ENCODE measurements at regions not wholly inside any gene's neighbourhood (a gene's known extent, or its start where the extent isn't known, plus 50 kb on each side); places are given as distances from the start of the nearest gene placed in this dataset.

DNA sequence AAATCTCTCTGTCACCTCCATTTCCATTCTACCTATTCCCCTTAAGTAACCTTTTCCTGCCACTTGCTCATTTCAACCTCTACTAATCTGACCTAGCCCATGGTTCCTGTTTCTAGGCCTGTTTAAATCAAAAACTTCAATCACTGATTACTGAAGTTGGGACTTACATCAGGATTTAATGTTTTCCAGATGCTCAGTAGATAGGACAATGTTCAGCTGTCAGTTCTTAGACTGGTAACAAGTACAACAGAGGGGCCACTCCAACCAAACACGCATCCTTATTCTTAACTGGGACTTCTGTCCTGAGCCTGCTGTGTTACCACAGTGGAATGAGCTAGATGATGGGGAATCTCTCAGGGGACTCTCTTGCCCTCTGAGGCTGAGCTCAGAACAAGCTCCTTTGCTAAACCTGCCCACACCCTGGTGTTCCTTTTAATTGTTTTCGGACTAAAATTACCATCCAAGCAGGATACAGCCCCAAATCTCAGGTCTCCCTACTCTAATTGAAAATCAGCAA is 974.6 kb downstream of the TTLL7 start:
- DNase-seq: no peak
- TF ChIP-seq POLR2A (IDR thresholded peaks at IDR 0.05) (no peak), EP300 (IDR thresholded peaks at IDR 0.05) (no peak), POLR2AphosphoS5 (IDR thresholded peaks at IDR 0.05) (no peak)
- TF ChIP-seq, protein P1, sequence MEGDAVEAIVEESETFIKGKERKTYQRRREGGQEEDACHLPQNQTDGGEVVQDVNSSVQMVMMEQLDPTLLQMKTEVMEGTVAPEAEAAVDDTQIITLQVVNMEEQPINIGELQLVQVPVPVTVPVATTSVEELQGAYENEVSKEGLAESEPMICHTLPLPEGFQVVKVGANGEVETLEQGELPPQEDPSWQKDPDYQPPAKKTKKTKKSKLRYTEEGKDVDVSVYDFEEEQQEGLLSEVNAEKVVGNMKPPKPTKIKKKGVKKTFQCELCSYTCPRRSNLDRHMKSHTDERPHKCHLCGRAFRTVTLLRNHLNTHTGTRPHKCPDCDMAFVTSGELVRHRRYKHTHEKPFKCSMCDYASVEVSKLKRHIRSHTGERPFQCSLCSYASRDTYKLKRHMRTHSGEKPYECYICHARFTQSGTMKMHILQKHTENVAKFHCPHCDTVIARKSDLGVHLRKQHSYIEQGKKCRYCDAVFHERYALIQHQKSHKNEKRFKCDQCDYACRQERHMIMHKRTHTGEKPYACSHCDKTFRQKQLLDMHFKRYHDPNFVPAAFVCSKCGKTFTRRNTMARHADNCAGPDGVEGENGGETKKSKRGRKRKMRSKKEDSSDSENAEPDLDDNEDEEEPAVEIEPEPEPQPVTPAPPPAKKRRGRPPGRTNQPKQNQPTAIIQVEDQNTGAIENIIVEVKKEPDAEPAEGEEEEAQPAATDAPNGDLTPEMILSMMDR (IDR thresholded peaks at IDR 0.05): no peak
- WGBS, 5 donors: 81 to 93% (median 89%) methylated on average over 2 of the region's 2 CpGs
- no peaks in the 10 kb centered on the region for H3K36me3 ChIP-seq
- intact Hi-C loops (cut with DNase I; ENCODE audit: low total_unique reads): no loop called here
- peaks cover 0 to 16% (median 11%) of the 10 kb centered on the region in 4 donors for H3K9me3 ChIP-seq
- no peaks in the 10 kb centered on the region for H3K27me3 ChIP-seq
- H3K4me3 ChIP-seq: no peak overlapping the region
- H3K4me1 ChIP-seq: no peaks in the 10 kb centered on the region
- no peak overlapping the region for H3K27ac ChIP-seq

DNA sequence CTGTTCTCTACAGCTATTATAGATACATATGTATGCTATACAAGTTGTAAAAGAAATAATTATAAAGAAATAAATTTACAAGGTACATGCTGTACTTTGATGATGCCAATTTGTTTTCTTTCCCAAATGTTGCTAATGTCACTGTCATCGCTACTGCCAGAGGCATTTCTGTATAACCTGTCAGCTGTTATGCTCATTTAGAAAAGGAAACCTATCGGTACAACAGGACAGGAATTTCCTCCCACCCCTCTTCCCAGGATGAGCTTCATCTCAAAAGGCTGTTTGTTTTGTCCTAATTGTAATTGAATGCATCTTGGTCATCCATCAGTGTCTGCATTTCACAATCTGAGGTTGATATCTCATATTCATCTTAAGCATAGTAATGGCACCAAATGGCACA is 975.7 kb downstream of the TTLL7 start:
- intact Hi-C loops (cut with DNase I; ENCODE audit: low total_unique reads): no loop called here
- Histone ChIP-seq H3K9me3 (peaks cover 0 to 16% (median 11%) of the 10 kb centered on the region in 4 donors), H3K4me1 (no peaks in the 10 kb centered on the region), H3K27ac (no peak overlapping the region), H3K4me3 (no peak overlapping the region), H3K27me3 (no peaks in the 10 kb centered on the region), H3K36me3 (no peaks in the 10 kb centered on the region)
- TF ChIP-seq, protein P1 (IDR thresholded peaks at IDR 0.05): no peak
- no peak for DNase-seq
- 83 to 95% (median 88%) methylated on average over 2 of the region's 2 CpGs for WGBS, 5 donors

DNA sequence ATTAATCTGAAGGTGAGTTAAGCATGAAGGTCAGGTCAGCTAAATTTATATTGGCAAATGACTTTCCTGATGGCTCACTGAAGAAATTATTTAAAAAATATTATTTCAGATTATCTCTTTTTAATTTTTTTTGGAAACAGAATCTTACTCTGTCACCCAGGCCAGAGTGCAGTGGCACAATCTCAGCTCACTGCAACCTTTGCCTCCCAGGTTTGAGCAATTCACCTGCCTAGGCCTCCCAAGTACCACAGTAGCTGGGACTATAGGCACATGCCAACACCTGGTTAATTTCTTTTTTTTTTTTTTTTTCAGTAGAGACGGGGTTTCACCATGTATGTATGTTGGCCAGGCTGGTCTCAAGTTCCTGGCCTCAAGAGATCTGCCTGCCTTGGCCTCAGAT is 976.7 kb downstream of the TTLL7 start:
- DNase-seq: no peak
- Histone ChIP-seq H3K27me3 (no peaks in the 10 kb centered on the region), H3K4me3 (no peak overlapping the region), H3K9me3 (peaks cover 0 to 16% (median 11%) of the 10 kb centered on the region in 4 donors), H3K27ac (no peak overlapping the region), H3K4me1 (no peaks in the 10 kb centered on the region), H3K36me3 (no peaks in the 10 kb centered on the region)
- intact Hi-C loops (cut with DNase I; ENCODE audit: low total_unique reads): no loop called here
- TF ChIP-seq POLR2A (IDR thresholded peaks at IDR 0.05) (no peak), POLR2AphosphoS5 (IDR thresholded peaks at IDR 0.05) (no peak), EP300 (IDR thresholded peaks at IDR 0.05) (no peak)
- WGBS, 5 donors: 68 to 100% (median 84%) methylated on average over 1 of the region's 1 CpG

DNA sequence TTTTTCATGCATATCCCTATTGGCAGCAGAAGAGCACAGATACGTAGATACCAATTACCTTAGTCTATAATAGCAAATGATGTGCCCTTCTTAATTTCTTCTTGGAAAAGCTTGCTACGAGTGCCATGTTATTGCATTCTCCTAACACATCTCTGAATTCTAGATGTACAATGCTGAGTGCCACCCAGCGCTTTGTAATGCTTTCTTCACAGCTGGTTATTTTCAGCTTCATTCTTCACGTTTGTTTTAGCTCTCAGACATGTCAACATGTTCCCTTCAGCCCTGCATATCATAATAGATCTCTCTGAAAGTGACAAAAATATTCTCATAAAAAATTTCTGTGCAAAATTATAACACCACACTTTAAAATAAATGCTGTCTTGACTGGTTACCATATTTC is 981.2 kb downstream of the TTLL7 start:
- TF ChIP-seq, protein P1 (IDR thresholded peaks at IDR 0.05): no peak
- TF ChIP-seq POLR2AphosphoS5 (IDR thresholded peaks at IDR 0.05) (no peak), POLR2A (IDR thresholded peaks at IDR 0.05) (no peak), EP300 (IDR thresholded peaks at IDR 0.05) (no peak)
- Histone ChIP-seq H3K27me3 (no peaks in the 10 kb centered on the region), H3K4me3 (no peak overlapping the region), H3K4me1 (no peaks in the 10 kb centered on the region), H3K9me3 (peaks cover 0 to 16% (median 11%) of the 10 kb centered on the region in 4 donors), H3K27ac (no peak overlapping the region), H3K36me3 (no peaks in the 10 kb centered on the region)
- DNase-seq: no peak
- intact Hi-C loops (cut with DNase I; ENCODE audit: low total_unique reads): no loop called here
- 76 to 82% (median 80%) methylated on average over 4 of the region's 4 CpGs for WGBS, 5 donors

DNA sequence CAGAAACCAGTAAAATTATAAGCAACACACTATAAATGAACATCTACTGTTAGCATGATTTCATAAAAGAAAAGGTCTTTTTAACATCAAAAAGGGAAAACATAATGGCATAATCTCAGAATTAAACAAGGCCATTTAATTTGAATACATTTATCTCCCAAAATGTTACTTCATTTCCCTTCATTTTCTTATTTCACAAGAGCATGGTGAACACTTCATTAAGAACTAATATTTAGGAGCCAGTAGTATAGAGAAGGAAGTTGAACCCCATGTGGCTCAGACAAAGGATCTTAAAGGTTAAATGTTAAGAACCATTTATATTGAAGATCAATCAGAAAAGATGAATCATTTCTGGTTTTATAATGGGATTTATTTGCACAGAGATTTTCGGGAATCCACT is 981.7 kb downstream of the TTLL7 start:
- intact Hi-C loops (cut with DNase I; ENCODE audit: low total_unique reads): no loop called here
- no peaks in the 10 kb centered on the region for H3K36me3 ChIP-seq
- H3K27ac ChIP-seq: no peak overlapping the region
- no peaks in the 10 kb centered on the region for H3K4me1 ChIP-seq
- no peaks in the 10 kb centered on the region for H3K27me3 ChIP-seq
- H3K4me3 ChIP-seq: no peak overlapping the region
- no peak for TF ChIP-seq EP300 (IDR thresholded peaks at IDR 0.05)
- TF ChIP-seq POLR2A (IDR thresholded peaks at IDR 0.05): no peak
- no peak for TF ChIP-seq POLR2AphosphoS5 (IDR thresholded peaks at IDR 0.05)
- TF ChIP-seq, protein P1 (IDR thresholded peaks at IDR 0.05): no peak
- no peak for DNase-seq
- H3K9me3 ChIP-seq: peaks cover 0 to 16% (median 11%) of the 10 kb centered on the region in 4 donors
- 52 to 81% (median 67%) methylated on average over 1 of the region's 1 CpG for WGBS, 5 donors

Data from stomach (tissue), 8 donors.